ENCODE measurements at regions not wholly inside any gene's neighbourhood (a gene's known extent, or its start where the extent isn't known, plus 50 kb on each side); places are given as distances from the start of the nearest gene placed in this dataset.

- TF ChIP-seq POLR2AphosphoS5 (IDR thresholded peaks at IDR 0.05) (no peak), CTCF (IDR thresholded peaks at IDR 0.05) (no peak), POLR2A (IDR thresholded peaks at IDR 0.05) (no peak)
- intact Hi-C loops (cut with DNase I) = no loop called here
- no peaks in the 10 kb centered on the region for H3K36me3 ChIP-seq
- no peaks in the 10 kb centered on the region for H3K27me3 ChIP-seq (replicated peaks; ENCODE audit: insufficient read depth)
- no peak overlapping the region for H3K4me3 ChIP-seq
- H3K9me3 ChIP-seq = no peaks in the 10 kb centered on the region
- 86% methylated on average over 12 of the region's 12 CpGs for WGBS
- no peak for DNase-seq (ENCODE audit: low spot score)
- no peaks in the 10 kb centered on the region for H3K4me1 ChIP-seq (replicated peaks)
- H3K27ac ChIP-seq = no peak overlapping the region
Measured at GRCh38 chr11:120061036-120061760, 76.7 kb downstream of the TRIM29 start.

- WGBS = 94% methylated on average over 7 of the region's 7 CpGs
- Histone ChIP-seq H3K4me3 (no peak overlapping the region), H3K27me3 (replicated peaks; ENCODE audit: insufficient read depth) (no peaks in the 10 kb centered on the region), H3K4me1 (replicated peaks) (no peaks in the 10 kb centered on the region), H3K27ac (no peak overlapping the region), H3K9me3 (no peaks in the 10 kb centered on the region), H3K36me3 (no peaks in the 10 kb centered on the region)
- intact Hi-C loops (cut with DNase I) = no loop called here
- DNase-seq (ENCODE audit: low spot score) = no peak
- no peak for TF ChIP-seq CTCF (IDR thresholded peaks at IDR 0.05)
- TF ChIP-seq POLR2AphosphoS5 (IDR thresholded peaks at IDR 0.05) = no peak
- no peak for TF ChIP-seq POLR2A (IDR thresholded peaks at IDR 0.05)
Measured at GRCh38 chr11:120060512-120060911, 77.4 kb downstream of the TRIM29 start.

- Histone ChIP-seq H3K27ac (no peak overlapping the region), H3K27me3 (replicated peaks; ENCODE audit: insufficient read depth) (no peaks in the 10 kb centered on the region), H3K36me3 (no peaks in the 10 kb centered on the region), H3K9me3 (no peaks in the 10 kb centered on the region), H3K4me3 (no peak overlapping the region), H3K4me1 (replicated peaks) (no peaks in the 10 kb centered on the region)
- no peak for TF ChIP-seq POLR2A (IDR thresholded peaks at IDR 0.05)
- TF ChIP-seq POLR2AphosphoS5 (IDR thresholded peaks at IDR 0.05) = no peak
- TF ChIP-seq CTCF (IDR thresholded peaks at IDR 0.05) = no peak
- DNase-seq (ENCODE audit: low spot score) = no peak
- intact Hi-C loops (cut with DNase I) = no loop called here
- 93% methylated on average over 4 of the region's 4 CpGs for whole genome bisulfite sequencing
Measured at GRCh38 chr11:120058931-120059330, 79.0 kb downstream of the TRIM29 start.

GRCh38 chr11:120057595-120058581 is 80.0 kb downstream of the TRIM29 start:
- intact Hi-C loops (cut with DNase I) = no loop called here
- DNase-seq (ENCODE audit: low spot score) = no peak
- Histone ChIP-seq H3K4me3 (no peak overlapping the region), H3K9me3 (no peaks in the 10 kb centered on the region), H3K4me1 (replicated peaks) (no peaks in the 10 kb centered on the region), H3K27ac (no peak overlapping the region), H3K27me3 (replicated peaks; ENCODE audit: insufficient read depth) (no peaks in the 10 kb centered on the region), H3K36me3 (no peaks in the 10 kb centered on the region)
- TF ChIP-seq POLR2AphosphoS5 (IDR thresholded peaks at IDR 0.05) = no peak
- 59% methylated on average over 18 of the region's 18 CpGs for WGBS

- H3K4me1 ChIP-seq (replicated peaks) = no peaks in the 10 kb centered on the region
- H3K9me3 ChIP-seq = no peaks in the 10 kb centered on the region
- TF ChIP-seq POLR2AphosphoS5 (IDR thresholded peaks at IDR 0.05) (no peak), CTCF (IDR thresholded peaks at IDR 0.05) (no peak), POLR2A (IDR thresholded peaks at IDR 0.05) (no peak)
- no peaks in the 10 kb centered on the region for H3K27me3 ChIP-seq (replicated peaks; ENCODE audit: insufficient read depth)
- intact Hi-C loops (cut with DNase I) = no loop called here
- H3K27ac ChIP-seq = no peak overlapping the region
- no peaks in the 10 kb centered on the region for H3K36me3 ChIP-seq
- DNase-seq (ENCODE audit: low spot score) = no peak
- WGBS = 56% methylated on average over 4 of the region's 4 CpGs
- no peak overlapping the region for H3K4me3 ChIP-seq
Measured at GRCh38 chr11:120057028-120057330, 80.9 kb downstream of the TRIM29 start.

Data from prostate gland (tissue), 2 donors.